ENCODE measurements at regions not wholly inside any gene's neighbourhood (a gene's known extent, or its start where the extent isn't known, plus 50 kb on each side); places are given as distances from the start of the nearest gene placed in this dataset.

DNA sequence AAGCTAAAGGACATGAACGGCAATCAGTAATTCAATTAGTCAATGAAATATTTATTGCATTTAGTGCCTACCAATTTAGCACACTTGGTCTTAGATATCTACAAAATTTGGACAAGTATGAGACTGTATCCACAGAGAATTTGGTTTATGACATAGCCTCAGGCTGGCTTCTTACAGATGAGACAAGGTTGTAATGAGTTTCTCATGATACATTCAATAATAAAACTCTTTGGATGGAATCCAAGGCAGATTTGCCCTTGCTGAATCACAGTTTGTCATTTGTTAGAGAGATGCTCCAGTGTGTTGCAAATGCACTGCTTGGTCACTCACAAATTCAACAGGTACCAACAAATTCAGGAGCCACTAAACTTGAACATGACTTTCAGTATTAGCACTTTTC lies 162.5 kb downstream of the GPR37 start:
- H3K23ac ChIP-seq (ENCODE audit: insufficient read length, low read depth, low read length) = no peak overlapping the region
- no peak overlapping the region for H2BK120ac ChIP-seq (ENCODE audit: low read depth, low read length, poor library complexity, severe bottlenecking)
- no peak overlapping the region for H2AK5ac ChIP-seq (ENCODE audit: insufficient read length, low read length)
- no peak overlapping the region for H3K18ac ChIP-seq (ENCODE audit: insufficient read length, low read depth, low read length)
- H3K4me2 ChIP-seq (ENCODE audit: insufficient read depth, insufficient read length, low read length) = no peak overlapping the region
- Mint-ChIP-seq H3K27ac (no peak overlapping the region), H3K4me1 (no peaks in the 10 kb centered on the region), H3K4me3 (no peak overlapping the region), H3K9me3 (no peaks in the 10 kb centered on the region), H3K27me3 (ENCODE audit: low read depth) (no peaks in the 10 kb centered on the region), H3K36me3 (ENCODE audit: insufficient read depth in 1 of 3, low read depth in 3 of 3) (no peaks in the 10 kb centered on the region; a peak in 1 of 7 replicates)
- no peak overlapping the region for H2AFZ ChIP-seq (ENCODE audit: low read length)
- no peak overlapping the region for H3T11ph ChIP-seq (ENCODE audit: low read length)
- H3K9me3 ChIP-seq (ENCODE audit: control insufficient read depth, low read depth, low read length) = no peaks in the 10 kb centered on the region
- H3K4ac ChIP-seq (ENCODE audit: low read depth, low read length) = no peak overlapping the region
- no peak overlapping the region for H2BK15ac ChIP-seq (ENCODE audit: low read depth, low read length)
- no peak overlapping the region for H3K14ac ChIP-seq (ENCODE audit: insufficient read depth, low read length)
- WGBS (ENCODE audit: extremely low coverage, insufficient read length, low lambda C conversion rate) = no CpG with 5 or more reads among the region's 1 CpG
- no peaks in the 10 kb centered on the region for H3K4me1 ChIP-seq (ENCODE audit: insufficient read depth, low read length)
- H4K5ac ChIP-seq (ENCODE audit: insufficient read length, low read depth, low read length) = no peak overlapping the region
- H3K27ac ChIP-seq (ENCODE audit: insufficient read length, low read depth, low read length) = no peak overlapping the region
- no peak overlapping the region for H3K9ac ChIP-seq (ENCODE audit: extremely low read depth, insufficient read length, low read length)
- H3K79me2 ChIP-seq (ENCODE audit: insufficient read depth, low read length) = no peaks in the 10 kb centered on the region
- no peak overlapping the region for H2BK12ac ChIP-seq (ENCODE audit: insufficient read length, low read depth, low read length)
- no peak overlapping the region for H4K91ac ChIP-seq (ENCODE audit: insufficient read length, low read depth, low read length)
- no peak overlapping the region for H2BK20ac ChIP-seq (ENCODE audit: low read depth, low read length, poor library complexity, severe bottlenecking)
- TF ChIP-seq, protein P1, sequence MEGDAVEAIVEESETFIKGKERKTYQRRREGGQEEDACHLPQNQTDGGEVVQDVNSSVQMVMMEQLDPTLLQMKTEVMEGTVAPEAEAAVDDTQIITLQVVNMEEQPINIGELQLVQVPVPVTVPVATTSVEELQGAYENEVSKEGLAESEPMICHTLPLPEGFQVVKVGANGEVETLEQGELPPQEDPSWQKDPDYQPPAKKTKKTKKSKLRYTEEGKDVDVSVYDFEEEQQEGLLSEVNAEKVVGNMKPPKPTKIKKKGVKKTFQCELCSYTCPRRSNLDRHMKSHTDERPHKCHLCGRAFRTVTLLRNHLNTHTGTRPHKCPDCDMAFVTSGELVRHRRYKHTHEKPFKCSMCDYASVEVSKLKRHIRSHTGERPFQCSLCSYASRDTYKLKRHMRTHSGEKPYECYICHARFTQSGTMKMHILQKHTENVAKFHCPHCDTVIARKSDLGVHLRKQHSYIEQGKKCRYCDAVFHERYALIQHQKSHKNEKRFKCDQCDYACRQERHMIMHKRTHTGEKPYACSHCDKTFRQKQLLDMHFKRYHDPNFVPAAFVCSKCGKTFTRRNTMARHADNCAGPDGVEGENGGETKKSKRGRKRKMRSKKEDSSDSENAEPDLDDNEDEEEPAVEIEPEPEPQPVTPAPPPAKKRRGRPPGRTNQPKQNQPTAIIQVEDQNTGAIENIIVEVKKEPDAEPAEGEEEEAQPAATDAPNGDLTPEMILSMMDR (conservative IDR thresholded peaks at IDR 0.05) = no peak
- H3K23me2 ChIP-seq (ENCODE audit: insufficient read length, low read depth, low read length, poor library complexity, severe bottlenecking) = no peaks in the 10 kb centered on the region
- no peak overlapping the region for H3K56ac ChIP-seq (ENCODE audit: insufficient read length, low read depth, low read length)
- no peaks in the 10 kb centered on the region for H4K20me1 ChIP-seq (ENCODE audit: control insufficient read depth, insufficient read depth, insufficient read length)
- H2BK5ac ChIP-seq (ENCODE audit: insufficient read length, low read length) = no peak overlapping the region
- no peaks in the 10 kb centered on the region for H3K27me3 ChIP-seq (ENCODE audit: insufficient read depth, low read length)
- no peak for DNase-seq
- no peak overlapping the region for H4K8ac ChIP-seq (replicated peaks; ENCODE audit: insufficient read length, low read depth, low read length)
- H3K79me1 ChIP-seq (ENCODE audit: insufficient read depth, low read depth, low read length, poor library complexity, severe bottlenecking) = no peaks in the 10 kb centered on the region

All from H9 (cell line).